SK-N-SH (cell line): ENCODE measurements at regions not wholly inside any gene's neighbourhood (a gene's known extent, or its start where the extent isn't known, plus 50 kb on each side); places are given as distances from the start of the nearest gene placed in this dataset.

ENCODE experiments used
- CTCF ChIA-PET: fragments of 300-600, 350-600 bp; formaldehyde crosslinking; extraction: SDS; loops from one replicate; lab custom pipeline; 2021; lab: Yijun Ruan, JAX
- POLR2A ChIA-PET: fragments of 350-600 bp; sonication (Branson Sonifier 250); formaldehyde crosslinking; extraction: SDS; loops from one replicate; lab custom pipeline; 2020; ENCODE audit warnings: antibody characterized with exemption, inconsistent platforms; lab: Yijun Ruan, JAX
- DNase-seq: peaks from one replicate; pipeline ENCODE4 v3.0.0; 2012
- H2AFZ ChIP-seq: fragments of 200-600 bp; sonication (generic); 2 replicates; pipeline ENCODE4 v1.8.1; 2016; ENCODE audit warnings: antibody characterized with exemption, mild to moderate bottlenecking, low read depth
- H3F3A ChIP-seq: fragments of 200-600 bp; sonication (generic); replicated peaks from 2 replicates; pipeline ENCODE3; 2016; ENCODE audit warnings: antibody characterized with exemption, mild to moderate bottlenecking; ENCODE audit not compliant: insufficient read depth
- H3K27ac ChIP-seq, 2 experiments: fragments of 200-500 bp in 1 of 2; fragments of 200-600 bp in 1 of 2; sonication (Bioruptor generic) in 1 of 2; sonication (generic), shearing (Covaris generic) in 1 of 2; 2 replicates each; pipeline versions ENCODE4 v1.5.1 to v1.6.1; 2014 to 2016; ENCODE audit warnings: low read depth in 2 of 2, inconsistent platforms in 1 of 2, low read length in 1 of 2, mild to moderate bottlenecking in 1 of 2, mixed read lengths in 1 of 2
- H3K27me3 ChIP-seq: fragments of 200-600 bp; sonication (generic), shearing (Covaris generic); 2 replicates; pipeline ENCODE4 v1.6.1; 2016; ENCODE audit warnings: mixed run types; ENCODE audit not compliant: insufficient read depth
- H3K36me3 ChIP-seq, 2 experiments: fragments of 200-500 bp in 1 of 2; fragments of 200-600 bp in 1 of 2; sonication (Bioruptor generic) in 1 of 2; sonication (generic) in 1 of 2; replicated peaks in 1 of 2; 2 replicates each; pipeline versions ENCODE3 to v1.5.1; 2014 to 2016; ENCODE audit warnings: low read length in 1 of 2, mild to moderate bottlenecking in 1 of 2; ENCODE audit not compliant: insufficient read depth in 2 of 2, control insufficient read depth in 1 of 2
- H3K4me1 ChIP-seq, 2 experiments: fragments of 200-500 bp in 1 of 2; fragments of 200-600 bp in 1 of 2; sonication (Bioruptor generic) in 1 of 2; sonication (generic), shearing (Covaris generic) in 1 of 2; 2 replicates each; pipeline versions ENCODE4 v1.5.1 to v1.6.1; 2014 to 2016; ENCODE audit warnings: low read depth in 1 of 2, low read length in 1 of 2, mixed run types in 1 of 2; ENCODE audit not compliant: insufficient read depth in 2 of 2, control insufficient read depth in 1 of 2
- H3K4me2 ChIP-seq: fragments of 200-600 bp; sonication (generic), shearing (Covaris generic); 2 replicates; pipeline ENCODE4 v1.6.1; 2017; ENCODE audit warnings: mixed run types
- H3K4me3 ChIP-seq, 2 experiments: fragments of 200-500 bp in 1 of 2; fragments of 200-600 bp in 1 of 2; sonication (Bioruptor generic) in 1 of 2; sonication (generic), shearing (Covaris generic) in 1 of 2; 2 replicates each; pipeline versions ENCODE4 v1.5.1 to v1.8.1; 2014 to 2016; ENCODE audit warnings: low read depth in 2 of 2, inconsistent platforms in 1 of 2, low read length in 1 of 2, mild to moderate bottlenecking in 1 of 2, mixed read lengths in 1 of 2, moderate library complexity in 1 of 2
- H3K79me2 ChIP-seq: fragments of 200-600 bp; sonication (generic); 2 replicates; pipeline ENCODE4 v1.8.1; 2017; ENCODE audit warnings: mild to moderate bottlenecking; ENCODE audit not compliant: insufficient read depth
- H3K9ac ChIP-seq: fragments of 200-600 bp; sonication (generic); 2 replicates; pipeline ENCODE4 v1.6.1; 2017; ENCODE audit warnings: mixed run types
- H3K9me2 ChIP-seq: fragments of 200-600 bp; sonication (generic); 2 replicates; pipeline ENCODE4 v1.6.1; 2017; ENCODE audit warnings: mixed run types
- H3K9me3 ChIP-seq: fragments of 200-600 bp; sonication (generic); 2 replicates; pipeline ENCODE4 v1.6.1; 2017; ENCODE audit warnings: mixed run types, mild to moderate bottlenecking, moderate library complexity
- H4K20me1 ChIP-seq: fragments of 200-600 bp; sonication (generic); 2 replicates; pipeline ENCODE4 v1.6.1; 2017; ENCODE audit warnings: mild to moderate bottlenecking, mixed run types; ENCODE audit not compliant: insufficient read depth
- CTCF ChIP-seq: fragments of 200-600 bp; sonication (generic); IDR thresholded peaks from 2 replicates; pipeline ENCODE4 v1.6.1; 2017; ENCODE audit warnings: antibody characterized with exemption, mild to moderate bottlenecking, moderate library complexity
- EP300 ChIP-seq, 2 experiments: IDR thresholded peaks; 2 replicates each; pipeline versions ENCODE4 v1.4.0 to v1.6.1; 2012; ENCODE audit warnings: borderline replicate concordance in 1 of 2, low read depth in 1 of 2, low read length in 1 of 2
- EZH2phosphoT487 ChIP-seq: fragments of 200-600 bp; sonication (generic); IDR thresholded peaks from 2 replicates; pipeline ENCODE4 v1.6.1; 2017; ENCODE audit warnings: low read depth, mixed run types, mild to moderate bottlenecking, antibody characterized with exemption, moderate library complexity, borderline replicate concordance
- FOSL2 ChIP-seq: IDR thresholded peaks from 2 replicates; pipeline ENCODE4 v1.4.0; 2012; ENCODE audit warnings: low read depth, mild to moderate bottlenecking, moderate library complexity, borderline replicate concordance
- FOXJ3 ChIP-seq: sonication (generic); formaldehyde crosslinking; IDR thresholded peaks from 2 replicates; pipeline ENCODE4 v1.5.1; 2020; ENCODE audit warnings: mild to moderate bottlenecking, missing genetic modification reagents
- MAX ChIP-seq: IDR thresholded peaks from 2 replicates; pipeline ENCODE4 v1.4.0; 2012; ENCODE audit warnings: low read depth
- MEF2A ChIP-seq: IDR thresholded peaks from 2 replicates; pipeline ENCODE4 v1.4.0; 2012; ENCODE audit warnings: low read depth, borderline replicate concordance
- NFIC ChIP-seq: IDR thresholded peaks from 2 replicates; pipeline ENCODE4 v1.4.0; 2012; ENCODE audit warnings: borderline replicate concordance
- NRF1 ChIP-seq: IDR thresholded peaks from 2 replicates; pipeline ENCODE4 v1.6.1; 2012; ENCODE audit warnings: low read depth, mild to moderate bottlenecking, low read length
- PBX3 ChIP-seq: IDR thresholded peaks from 2 replicates; pipeline ENCODE4; 2012
- POLR2AphosphoS5 ChIP-seq: IDR thresholded peaks from 2 replicates; pipeline ENCODE4 v1.6.1; 2012; ENCODE audit warnings: low read depth, low read length
- RCOR1 ChIP-seq: fragments of 150-350 bp; IDR thresholded peaks from 2 replicates; pipeline ENCODE4 v1.6.1; 2017; ENCODE audit warnings: antibody characterized with exemption, low read length
- REST ChIP-seq: IDR thresholded peaks from 2 replicates; pipeline ENCODE4 v1.6.1; 2012; ENCODE audit warnings: mild to moderate bottlenecking, low read depth, low read length, moderate library complexity
- RFX5 ChIP-seq: IDR thresholded peaks from 2 replicates; pipeline ENCODE4 v1.6.1; 2012; ENCODE audit warnings: mild to moderate bottlenecking, improper control_type of control experiment, low read length
- SMC3 ChIP-seq: IDR thresholded peaks from 2 replicates; pipeline ENCODE4 v1.6.1; 2012; ENCODE audit warnings: low read depth, low read length, improper control_type of control experiment
- USF1 ChIP-seq: IDR thresholded peaks from 2 replicates; pipeline ENCODE4 v1.4.0; 2012; ENCODE audit warnings: low read depth, borderline replicate concordance
- USF2 ChIP-seq: fragments of 150-350 bp; IDR thresholded peaks from 2 replicates; pipeline ENCODE4 v1.6.1; 2017; ENCODE audit warnings: antibody characterized with exemption, low read length, low read depth, borderline replicate concordance
- WGBS: methylation state at CpG from one replicate; pipeline ENCODE4 v1.1.6; 2017; ENCODE audit warnings: low lambda C conversion rate; 5-methylcytosine and 5-hydroxymethylcytosine counted together

- TF ChIP-seq RCOR1, result no peak
- TF ChIP-seq USF2, result no peak
- TF ChIP-seq EZH2phosphoT487, result no peak
- no peak for TF ChIP-seq FOXJ3 (CRISPR knock-in tag)
- no peak for TF ChIP-seq FOSL2
- no peak for TF ChIP-seq NRF1
- no peak for TF ChIP-seq EP300 (IDR thresholded peaks at IDR 0.05; ENCODE audit: borderline replicate concordance in 1 of 2, low read depth in 1 of 2, low read length in 1 of 2)
- no peak for TF ChIP-seq USF1
- no peak for TF ChIP-seq MAX
- Histone ChIP-seq H3K4me2 (no peak overlapping the region), H4K20me1 (peaks cover 97% of the 10 kb centered on the region), H3K36me3 (peaks cover 5 to 9% of the 10 kb centered on the region in 2 experiments), H3F3A (peaks cover 4% of the 10 kb centered on the region), H2AFZ (no peak overlapping the region), H3K27ac (no peak overlapping the region), H3K9me3 (no peaks in the 10 kb centered on the region), H3K4me3 (no peak overlapping the region), H3K9me2 (no peaks in the 10 kb centered on the region), H3K4me1 (no peaks in the 10 kb centered on the region; a peak in 1 of 4 replicates), H3K79me2 (peaks cover 100% of the 10 kb centered on the region), H3K9ac (no peak overlapping the region), H3K27me3 (no peaks in the 10 kb centered on the region)
- WGBS, result 92% methylated on average over 2 of the region's 2 CpGs
- DNase-seq, result no peak
- POLR2A ChIA-PET, result no interaction called here
- CTCF ChIA-PET, result no interaction called here
These were observed 120.4 kb downstream of the C9orf152 start for GRCh38 chr9:110087605-110088004.

- Histone ChIP-seq H3K36me3 (peaks cover 5 to 9% of the 10 kb centered on the region in 2 experiments), H3K9me2 (no peaks in the 10 kb centered on the region), H3K4me2 (no peak overlapping the region), H3K79me2 (peaks cover 100% of the 10 kb centered on the region), H3K27me3 (no peaks in the 10 kb centered on the region), H3K4me3 (no peak overlapping the region), H4K20me1 (peaks cover 97% of the 10 kb centered on the region), H3K9me3 (no peaks in the 10 kb centered on the region), H3K4me1 (no peaks in the 10 kb centered on the region; a peak in 1 of 4 replicates), H2AFZ (no peak overlapping the region), H3F3A (peaks cover 4% of the 10 kb centered on the region), H3K27ac (no peak overlapping the region), H3K9ac (no peak overlapping the region)
- no peak for DNase-seq
- ChIA-PET POLR2A (no interaction called here), CTCF (interaction anchor here (1.0 kb wide), 1 partner anchor 66 kb away, joined by 3 read pairs; no protein-coding TSS in a partner anchor)
- TF ChIP-seq CTCF (no peak), MAX (no peak), RCOR1 (no peak), MEF2A (no peak), USF2 (no peak), FOXJ3 (CRISPR knock-in tag) (no peak), SMC3 (no peak), REST (no peak), RFX5 (no peak), PBX3 (no peak), POLR2AphosphoS5 (no peak), NFIC (no peak)
These were observed 119.9 kb downstream of the C9orf152 start for GRCh38 chr9:110088099-110088498.
